ENCODE measurements at regions not wholly inside any gene's neighbourhood (a gene's known extent, or its start where the extent isn't known, plus 50 kb on each side); places are given as distances from the start of the nearest gene placed in this dataset.

- Histone ChIP-seq H3K9me3 (ENCODE audit: control insufficient read depth, insufficient read depth, low read length) (no peaks in the 10 kb centered on the region), H4K20me1 (ENCODE audit: insufficient read depth, low read length) (no peaks in the 10 kb centered on the region), H2BK5ac (ENCODE audit: low read depth, low read length, poor library complexity, severe bottlenecking) (no peak overlapping the region), H2AK9ac (replicated peaks; ENCODE audit: low read depth, low read length, poor library complexity) (no peak overlapping the region), H2BK15ac (ENCODE audit: low read depth, low read length) (no peak overlapping the region), H3K4me3 (ENCODE audit: insufficient read depth, low read depth, low read length) (no peak overlapping the region), H2BK120ac (ENCODE audit: low read depth, low read length) (no peak overlapping the region), H2BK20ac (ENCODE audit: low read depth, low read length) (no peak overlapping the region), H2AFZ (replicated peaks; ENCODE audit: low read length, poor library complexity) (no peak overlapping the region), H3K56ac (ENCODE audit: extremely low read depth, insufficient read depth, low read length) (no peak overlapping the region), H3K18ac (ENCODE audit: low read depth, low read length) (no peak overlapping the region), H3K4me2 (ENCODE audit: low read depth, low read length) (no peak overlapping the region), H3K4me1 (ENCODE audit: control insufficient read depth, insufficient read depth, low read length) (no peaks in the 10 kb centered on the region), H3K36me3 (ENCODE audit: control insufficient read depth, insufficient read depth, low read length) (no peaks in the 10 kb centered on the region), H3K9ac (ENCODE audit: low read depth, low read length) (no peak overlapping the region), H3K27ac (ENCODE audit: insufficient read depth, low read length) (no peak overlapping the region), H3K27me3 (ENCODE audit: control insufficient read depth, insufficient read depth, low read length) (peaks cover 17% of the 10 kb centered on the region), H4K5ac (ENCODE audit: low read depth, low read length) (no peak overlapping the region), H3K79me1 (ENCODE audit: low read depth in 1 of 2, low read length in 2 of 2) (no peaks in the 10 kb centered on the region), H4K8ac (ENCODE audit: low read depth in 2 of 2, low read length in 2 of 2) (no peak overlapping the region), H2AK5ac (ENCODE audit: low read depth, low read length) (no peak overlapping the region), H3K14ac (replicated peaks; ENCODE audit: low read depth, low read length) (no peak overlapping the region), H3K23ac (ENCODE audit: low read depth, low read length) (no peak overlapping the region), H3K9me1 (ENCODE audit: insufficient read depth, low read length) (no peaks in the 10 kb centered on the region), H4K91ac (ENCODE audit: insufficient read depth, low read depth, low read length) (no peak overlapping the region), H3K4ac (ENCODE audit: low read depth, low read length) (no peak overlapping the region)
- in situ Hi-C loops (cut with MboI; ENCODE audit: low sequenced_read_pairs), result loop anchor here (25.0 kb wide), 1 partner anchor 864 kb away; the partner anchor contains the start of gene TAS2R40
- POLR2A ChIA-PET (ENCODE audit: unreplicated experiment), result no interaction called here
- intact Hi-C loops (cut with micrococcal nuclease), result no loop called here
- no CpG with 5 or more reads among the region's 3 CpGs for WGBS, 2 experiments (ENCODE audit: extremely low coverage in 2 of 2, insufficient read length in 1 of 2)
- dilution Hi-C loops (cut with HindIII; ENCODE audit: low sequenced_read_pairs, unreplicated experiment), result no loop called here
- no peak for DNase-seq
- ATAC-seq (ENCODE audit: low read depth), result no peak
- TF ChIP-seq RAD21 (IDR thresholded peaks at IDR 0.05; ENCODE audit: low read length) (no peak), MAZ (IDR thresholded peaks at IDR 0.05; ENCODE audit: borderline replicate concordance, low read depth, low read length) (no peak)
- no TSS peak for BruUV-seq (replicated peaks)
- CTCF ChIA-PET, result no interaction called here
Measured at GRCh38 chr7:142348100-142348499, 90.2 kb upstream of the PRSS58 start.
